ENCODE measurements at regions not wholly inside any gene's neighbourhood (a gene's known extent, or its start where the extent isn't known, plus 50 kb on each side); places are given as distances from the start of the nearest gene placed in this dataset.
A peak's percentile ranks its signal among the peaks of the same experiment; 100 is the strongest.

DNA sequence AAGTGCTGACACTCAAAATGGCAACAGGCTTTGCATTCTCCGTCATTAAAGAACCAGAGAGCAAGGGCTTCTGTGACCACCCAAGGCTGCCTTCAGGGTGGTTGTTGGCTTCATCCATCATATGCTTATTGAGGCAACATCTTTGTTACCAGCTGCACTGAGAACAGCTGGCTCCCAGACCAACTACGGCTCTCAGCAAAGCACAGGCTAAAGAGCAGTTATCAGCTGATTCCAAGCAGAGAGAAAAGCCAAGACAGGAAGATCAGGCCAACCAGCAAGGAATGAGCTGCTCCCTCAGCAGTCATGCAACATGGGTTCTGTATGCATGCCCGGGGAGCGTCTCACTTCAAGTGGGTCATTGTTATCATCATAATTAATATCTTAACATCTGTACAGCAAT is 358.9 kb downstream of the ACTL7B start:
- no peak for DNase-seq (ENCODE audit: low spot score)

DNA sequence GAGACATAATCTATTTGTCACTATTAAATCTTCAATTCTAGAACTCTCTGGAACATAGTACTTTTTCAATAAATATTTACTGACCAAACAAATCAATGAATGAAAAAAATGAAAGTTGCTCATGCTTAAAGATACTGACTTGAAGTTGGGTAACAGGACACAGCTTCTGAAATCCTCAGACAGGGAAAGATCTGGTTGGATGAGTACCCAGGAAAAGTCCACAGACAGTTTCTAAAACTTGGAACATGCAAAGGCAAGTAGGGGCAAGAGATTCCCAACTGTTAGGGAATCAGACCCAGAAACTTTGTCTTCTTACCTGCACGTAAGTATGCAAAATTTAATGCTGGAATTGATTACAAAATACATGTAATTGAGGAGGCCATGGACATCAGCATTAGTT is 366.2 kb downstream of the ACTL7B start:
- no peak for DNase-seq (ENCODE audit: low spot score)

DNA sequence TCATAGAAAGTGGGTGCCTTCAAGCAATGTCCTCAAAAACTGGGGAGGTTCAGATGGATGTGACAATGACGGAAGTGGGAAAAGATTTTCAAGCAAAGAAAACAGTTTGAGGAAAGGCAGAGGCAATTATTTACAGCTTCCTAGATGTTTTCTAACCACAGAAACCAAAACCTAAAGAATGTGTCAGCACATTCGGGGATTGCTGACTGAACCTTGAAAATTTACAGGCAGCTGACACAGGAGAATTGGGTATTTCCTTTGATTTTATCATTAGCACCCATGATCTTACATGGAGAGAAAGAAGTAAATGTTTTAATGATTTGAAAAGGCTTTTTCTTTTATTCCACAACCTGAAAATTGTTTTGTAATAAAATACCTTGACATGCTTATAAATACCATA is 369.0 kb downstream of the ACTL7B start:
- DNase-seq (ENCODE audit: low spot score): no peak

DNA sequence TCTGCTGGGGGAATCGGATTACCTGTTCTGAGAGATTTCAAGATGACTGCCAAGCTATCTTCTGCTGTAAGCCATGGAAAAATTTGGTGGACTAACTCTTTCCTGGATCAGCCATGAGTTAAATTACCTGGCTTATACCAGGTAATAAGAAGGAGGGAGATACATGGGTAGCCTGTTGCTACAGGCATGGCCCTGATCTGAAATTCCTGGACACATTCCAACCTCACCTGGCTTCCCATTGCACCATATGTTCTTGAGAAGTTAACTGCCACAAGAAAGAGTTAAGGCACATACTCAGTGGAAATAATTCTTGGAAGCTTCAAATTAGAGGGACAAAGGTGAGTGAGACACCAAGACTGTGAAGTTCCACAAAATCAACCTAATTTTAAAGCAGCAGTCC is 371.3 kb downstream of the ACTL7B start:
- DNase-seq (ENCODE audit: low spot score): no peak

DNA sequence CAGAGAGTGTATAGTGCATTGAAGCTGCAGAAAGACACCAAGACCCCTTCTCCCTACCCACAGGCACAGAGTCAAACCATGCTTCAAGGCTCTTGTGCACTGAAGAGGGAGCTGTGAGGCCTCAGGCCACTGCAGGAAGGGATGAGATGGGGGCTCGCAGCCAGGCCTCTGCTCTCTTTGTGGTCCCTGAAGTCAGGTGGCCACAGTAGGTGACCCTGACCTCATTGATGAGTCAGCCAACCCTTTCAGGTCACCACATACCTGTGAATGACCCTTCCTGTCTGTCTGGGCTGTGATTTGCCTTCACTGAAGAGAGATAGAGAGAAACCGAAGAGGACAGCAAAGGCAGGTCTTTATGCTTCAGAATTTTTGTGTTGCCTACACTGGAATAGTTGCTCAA is 372.1 kb downstream of the ACTL7B start:
- DNase-seq (ENCODE audit: low spot score): no peak

DNA sequence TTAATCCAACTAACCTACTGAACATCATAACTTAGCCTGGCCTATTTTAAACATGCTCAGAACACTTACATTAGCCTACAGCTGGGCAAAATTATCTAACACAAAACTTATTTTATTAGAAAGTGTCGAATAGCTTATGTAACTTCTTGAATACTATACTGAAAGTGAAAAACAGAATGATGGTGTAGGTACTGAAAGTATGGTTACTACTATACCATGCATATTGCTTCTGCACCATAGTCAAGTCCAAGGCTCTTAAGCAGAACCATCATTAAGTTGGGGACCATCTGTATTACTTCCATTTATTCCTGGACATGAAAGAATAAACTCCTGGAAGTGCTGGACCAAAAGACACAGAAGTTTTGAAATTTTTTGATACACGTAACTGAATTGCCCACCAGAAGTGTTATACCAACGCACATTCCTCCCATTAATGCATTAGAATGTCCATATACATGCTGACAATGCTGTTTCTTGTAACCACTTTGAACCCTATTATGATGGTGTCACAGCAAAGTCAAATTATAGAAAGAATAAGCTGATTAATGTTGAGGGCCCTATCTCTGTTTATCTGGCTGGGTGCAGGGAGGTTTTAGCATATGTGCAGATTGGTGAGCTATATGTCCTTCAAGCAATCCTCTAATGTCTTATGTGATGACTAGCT is 375.7 kb downstream of the ACTL7B start:
- no peak for DNase-seq (ENCODE audit: low spot score)

DNA sequence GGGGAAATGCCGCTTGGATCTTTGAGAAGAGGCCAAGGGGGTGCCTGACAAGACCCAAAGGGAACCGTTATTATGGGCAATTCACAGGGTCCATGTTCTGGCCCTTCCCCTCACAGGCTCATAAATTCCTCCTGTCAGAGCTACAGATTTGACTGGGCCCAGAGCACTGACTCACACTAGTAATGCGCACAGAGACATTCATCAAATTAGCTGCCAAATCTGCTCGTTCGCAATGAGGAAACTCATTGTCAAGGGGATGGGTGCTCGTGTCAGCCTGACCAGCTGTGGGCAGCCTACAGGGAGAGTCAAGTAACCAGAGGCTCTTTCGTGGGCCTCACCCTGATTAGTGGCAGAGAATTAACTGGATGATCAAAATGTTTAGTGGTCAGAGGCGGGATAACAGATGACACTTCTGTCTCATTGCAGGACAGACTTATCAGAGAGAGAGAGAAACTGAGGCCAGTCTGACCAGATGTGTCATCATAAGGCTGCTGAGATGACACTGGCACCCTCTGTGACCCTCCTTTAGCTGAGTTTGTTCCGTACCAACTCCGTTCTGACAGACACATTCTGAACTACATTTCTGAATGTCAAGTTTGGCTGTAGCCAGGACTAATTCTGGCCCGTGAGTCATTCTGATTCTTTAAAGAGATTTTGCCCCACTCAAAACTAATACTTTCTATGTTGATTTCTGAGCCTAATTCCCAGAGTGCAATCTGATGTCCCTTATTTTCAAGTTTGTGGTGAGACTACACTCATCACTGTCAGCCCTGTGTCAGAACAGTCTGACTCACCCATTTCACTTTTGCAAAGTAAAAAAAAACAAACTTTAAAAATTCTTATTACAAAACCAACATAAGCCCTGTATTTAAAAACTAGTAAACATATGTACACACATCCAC is 377.1 kb downstream of the ACTL7B start:
- DNase-seq (ENCODE audit: low spot score): peak; percentile 47

DNA sequence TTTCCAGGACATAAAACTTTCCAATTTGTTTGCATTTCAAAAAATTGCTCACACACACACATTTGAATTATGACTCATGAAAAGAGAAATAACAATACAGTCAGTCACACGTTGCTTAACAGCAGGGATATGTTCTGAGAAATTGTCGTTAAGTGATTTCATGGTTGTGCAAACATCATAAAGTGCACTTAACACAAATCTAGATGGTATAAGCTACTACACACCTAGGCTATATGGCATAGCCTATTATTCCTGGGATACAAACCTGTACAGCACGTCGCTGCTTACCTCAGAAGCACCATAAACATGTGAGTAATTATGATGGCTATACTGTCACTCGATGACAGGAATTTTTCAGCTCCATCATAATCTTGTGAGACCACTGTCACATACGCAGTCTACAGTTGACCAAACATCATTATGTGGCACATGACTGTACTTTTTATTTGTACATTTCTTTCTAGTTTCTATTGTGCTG is 378.2 kb downstream of the ACTL7B start:
- peak; percentile 78 for DNase-seq (ENCODE audit: low spot score)

DNA sequence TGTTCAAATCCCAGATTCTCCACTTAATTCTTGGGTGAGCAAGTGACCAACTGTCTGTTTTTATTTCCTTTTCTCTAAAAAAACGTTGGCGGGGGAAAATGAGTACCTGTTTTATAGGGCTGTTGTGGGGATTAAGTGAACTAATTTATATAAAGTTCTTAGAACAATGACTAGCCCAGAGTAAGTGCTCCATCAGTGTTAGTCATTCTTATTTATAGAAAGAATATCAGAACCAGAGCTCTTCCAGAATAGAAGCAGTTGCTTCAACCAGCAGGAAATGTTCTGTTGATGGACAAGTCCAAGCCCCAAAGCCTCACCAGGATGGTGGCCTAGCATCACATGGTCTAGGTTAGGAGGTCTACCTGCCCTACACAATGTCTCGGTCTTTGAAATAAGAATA is 379.2 kb downstream of the ACTL7B start:
- DNase-seq (ENCODE audit: low spot score): no peak

DNA sequence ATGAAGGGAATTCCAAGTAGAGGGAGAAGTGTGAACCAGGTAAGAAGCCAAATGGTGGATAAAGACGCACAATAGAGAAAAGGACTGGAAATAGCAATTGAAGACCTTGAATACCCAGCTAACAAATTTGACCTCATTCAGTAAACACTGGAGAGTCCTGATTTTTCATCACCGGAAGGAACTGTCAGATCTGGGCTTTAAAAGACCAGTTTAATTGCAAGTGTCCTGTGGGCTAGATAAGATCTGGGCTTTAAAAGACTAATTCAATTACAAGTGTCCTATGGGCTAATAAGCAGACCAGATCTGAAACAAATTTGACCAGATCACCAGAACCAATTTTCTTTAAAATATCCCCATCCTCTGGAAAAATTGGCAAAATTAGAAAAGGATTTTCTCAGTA is 380.0 kb downstream of the ACTL7B start:
- no peak for DNase-seq (ENCODE audit: low spot score)

DNA sequence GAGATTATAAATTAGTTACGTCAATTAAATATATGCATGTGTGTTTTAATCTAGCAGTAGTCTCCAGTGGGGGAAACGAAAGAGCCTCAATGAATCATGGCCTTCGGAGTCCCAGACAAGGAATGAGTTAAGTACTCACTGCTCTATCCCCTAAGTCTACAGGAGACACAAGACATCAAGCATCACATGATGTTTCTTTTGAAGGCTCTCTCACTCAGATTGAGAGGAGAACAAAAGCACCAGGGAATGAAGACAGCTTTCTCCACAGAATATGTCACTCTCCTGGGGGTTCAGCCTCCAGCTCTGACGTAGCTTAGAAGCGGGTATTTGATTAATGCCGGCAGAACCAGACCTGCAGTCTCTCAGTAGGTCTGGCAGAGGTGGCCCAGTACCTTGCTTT is 381.4 kb downstream of the ACTL7B start:
- DNase-seq (ENCODE audit: low spot score): no peak

DNA sequence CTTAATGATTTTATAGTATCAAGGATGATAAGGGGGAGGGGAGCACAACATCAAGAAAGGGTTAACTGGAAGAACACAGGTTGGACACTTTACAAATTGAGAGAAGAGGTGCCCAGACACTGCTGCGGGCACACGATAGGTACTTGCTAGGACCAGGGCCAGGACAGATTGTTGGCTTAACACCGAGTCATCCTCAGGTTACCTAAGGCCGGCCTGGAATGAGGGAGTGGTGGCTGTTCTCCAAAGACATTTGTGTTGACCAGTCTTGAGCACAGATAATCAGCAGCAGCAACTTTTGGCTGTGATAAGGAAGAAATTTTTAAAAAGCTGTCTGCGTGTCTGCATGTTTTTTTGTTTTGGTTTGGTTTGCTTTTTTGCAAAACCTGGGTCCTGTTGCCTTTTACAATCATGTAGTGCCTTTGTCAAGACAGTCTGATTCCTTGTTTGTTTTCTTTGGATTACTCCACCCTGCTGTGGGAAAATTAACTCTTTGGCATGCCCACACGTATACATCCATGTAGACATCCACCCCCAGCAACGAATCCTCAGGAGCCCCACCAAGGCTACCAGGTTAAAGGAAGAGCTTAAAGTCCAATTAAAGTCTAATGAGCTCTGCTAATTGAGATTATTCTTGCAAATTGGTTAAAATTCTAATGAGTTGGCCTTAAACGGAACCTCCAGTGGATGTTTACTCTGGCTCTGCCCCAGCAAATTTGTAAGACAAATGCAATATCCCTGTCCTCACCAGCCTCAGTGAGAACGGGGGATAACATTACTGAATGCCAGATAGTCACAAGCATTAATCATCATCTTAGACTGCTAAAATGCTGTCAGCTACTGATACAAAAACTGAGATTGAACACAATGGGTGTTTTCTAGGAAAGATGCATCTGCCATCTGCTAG is 382.3 kb downstream of the ACTL7B start:
- DNase-seq (ENCODE audit: low spot score): peak; percentile 67

DNA sequence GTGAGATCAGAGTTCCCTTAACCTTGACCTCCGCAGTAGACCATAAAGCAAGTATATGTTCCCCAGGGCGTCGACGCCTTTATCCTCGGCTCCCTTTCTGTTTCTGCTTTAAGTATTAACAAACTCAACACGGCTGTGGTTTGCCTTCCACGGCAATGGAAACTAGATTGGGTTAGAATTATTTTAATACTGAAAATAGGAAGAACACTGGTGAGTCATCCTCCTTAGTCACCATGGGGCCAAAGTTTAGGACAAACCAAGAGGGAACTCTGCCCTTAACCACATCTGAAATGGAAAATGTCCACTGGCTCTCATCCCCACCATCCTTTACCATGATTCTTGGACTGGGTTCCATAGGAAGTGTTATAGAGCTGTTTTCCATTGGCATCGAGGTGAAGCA is 386.1 kb downstream of the ACTL7B start:
- DNase-seq (ENCODE audit: low spot score): peak; percentile 41

DNA sequence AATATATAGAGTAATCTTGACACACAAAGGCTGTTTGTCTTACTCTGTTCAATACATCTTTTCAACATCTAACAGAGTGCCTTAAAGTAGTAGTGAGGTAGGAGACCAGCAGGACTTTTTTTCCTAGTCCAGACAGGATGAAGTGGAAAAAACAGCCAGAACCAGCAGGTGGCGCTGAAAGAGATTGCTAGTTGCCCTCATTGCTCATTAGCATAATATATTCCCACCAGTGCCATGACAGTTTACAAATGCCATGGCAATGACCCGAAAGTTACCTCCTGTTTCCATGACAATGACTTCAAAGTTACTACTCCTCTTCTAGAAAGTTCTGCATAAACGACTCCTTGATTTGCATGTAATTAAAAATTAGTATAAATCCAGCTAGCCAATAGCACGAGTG is 387.4 kb downstream of the ACTL7B start:
- no peak for DNase-seq (ENCODE audit: low spot score)

DNA sequence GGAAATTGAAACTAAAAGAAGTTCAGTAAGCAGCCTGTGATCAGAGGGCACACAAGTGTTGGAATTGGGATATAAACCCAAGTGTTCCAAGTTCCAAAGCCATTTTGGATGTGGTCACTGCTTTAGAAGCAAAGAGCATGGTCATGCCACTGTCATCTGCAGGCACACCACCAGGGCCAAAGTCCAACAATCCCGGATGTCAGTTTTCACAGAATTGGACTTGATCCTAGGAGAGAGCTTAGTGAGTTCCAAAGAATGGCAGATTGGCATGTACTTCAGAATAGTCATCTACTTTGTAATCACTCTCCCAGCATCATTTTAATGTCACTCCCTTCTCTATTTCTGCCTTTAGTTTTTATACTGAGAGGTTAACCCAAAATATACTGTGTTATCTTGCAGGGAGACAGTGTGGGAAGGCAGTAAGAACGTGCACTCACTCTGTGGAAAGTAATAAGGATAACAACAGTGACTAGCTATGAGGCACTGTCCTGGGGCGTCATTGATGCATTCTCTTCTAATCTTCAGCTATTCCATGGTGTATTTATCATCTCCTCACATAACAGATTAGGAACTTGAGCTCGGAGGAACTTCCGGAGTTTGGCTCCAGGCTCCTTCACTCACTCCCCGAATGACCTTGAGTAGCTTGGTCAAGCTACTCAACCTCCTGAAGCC is 388.0 kb downstream of the ACTL7B start:
- peak; percentile 60 for DNase-seq (ENCODE audit: low spot score)

DNA sequence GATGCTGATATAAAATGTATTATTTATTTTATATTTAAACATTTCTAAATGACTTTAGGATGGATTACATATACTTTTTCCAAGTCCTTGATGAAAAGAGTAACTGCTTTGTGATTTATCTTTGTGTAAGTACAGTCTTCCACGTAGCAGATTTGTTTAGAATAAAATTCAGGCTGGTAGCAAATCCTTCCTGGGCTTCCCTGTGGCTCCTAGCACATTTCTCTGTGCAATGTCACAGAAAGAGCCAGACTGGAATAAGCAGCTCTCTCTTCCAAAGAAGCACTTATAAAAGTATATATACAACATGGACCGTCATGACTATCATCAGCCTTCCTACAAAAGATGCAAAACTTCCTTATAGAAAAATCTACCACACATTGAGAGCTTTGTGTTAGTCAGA is 388.6 kb downstream of the ACTL7B start:
- DNase-seq (ENCODE audit: low spot score): no peak

DNA sequence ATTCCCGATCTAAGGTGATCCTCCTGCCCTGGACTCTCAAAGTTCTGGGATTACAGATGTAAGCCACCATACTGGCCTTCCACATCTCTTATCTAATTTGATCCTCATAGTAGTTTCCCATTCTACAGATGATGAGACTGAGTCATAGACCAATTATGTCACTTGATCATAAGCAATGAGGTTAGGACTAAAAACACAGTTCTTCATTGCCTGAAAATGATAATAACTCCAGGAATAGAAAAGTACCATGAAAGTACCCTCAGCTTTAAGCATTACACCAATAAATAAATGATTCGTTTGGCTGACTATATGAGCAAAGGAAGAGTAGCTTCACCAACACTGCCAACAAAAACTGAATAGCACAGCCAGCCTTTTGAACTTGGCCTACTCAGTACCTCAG is 389.5 kb downstream of the ACTL7B start:
- no peak for DNase-seq (ENCODE audit: low spot score)

DNA sequence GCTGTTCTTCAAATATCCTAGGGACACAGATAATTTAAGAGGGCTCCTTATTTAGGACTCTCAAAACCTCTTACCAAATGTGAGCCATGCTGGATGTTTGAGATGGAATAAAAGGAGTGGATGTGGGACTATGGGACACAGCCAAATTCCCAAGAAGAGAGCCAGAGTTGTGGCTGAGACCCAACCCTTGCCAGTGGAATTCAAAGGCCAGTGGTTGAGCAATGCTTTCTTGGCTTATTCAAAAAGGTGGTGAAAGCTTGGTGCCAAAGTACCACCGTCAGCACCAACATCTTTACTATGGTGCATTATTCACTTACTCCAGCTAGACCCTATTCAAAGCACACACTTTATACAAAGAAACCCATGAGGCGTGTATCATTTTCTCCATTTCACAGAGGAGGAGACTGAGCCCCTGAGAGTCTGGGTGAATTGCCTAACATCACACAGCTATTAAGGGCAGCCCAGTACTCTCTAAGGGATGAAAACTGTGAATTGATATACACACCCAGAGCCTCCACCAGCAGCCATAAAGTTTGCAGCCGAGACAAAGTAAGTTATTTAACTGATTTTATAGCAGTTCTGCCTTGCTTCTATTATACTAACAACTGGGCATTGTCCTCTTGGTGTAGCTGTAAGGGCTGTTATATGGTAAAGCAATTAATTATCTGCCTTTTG is 391.7 kb downstream of the ACTL7B start:
- no peak for DNase-seq (ENCODE audit: low spot score)

DNA sequence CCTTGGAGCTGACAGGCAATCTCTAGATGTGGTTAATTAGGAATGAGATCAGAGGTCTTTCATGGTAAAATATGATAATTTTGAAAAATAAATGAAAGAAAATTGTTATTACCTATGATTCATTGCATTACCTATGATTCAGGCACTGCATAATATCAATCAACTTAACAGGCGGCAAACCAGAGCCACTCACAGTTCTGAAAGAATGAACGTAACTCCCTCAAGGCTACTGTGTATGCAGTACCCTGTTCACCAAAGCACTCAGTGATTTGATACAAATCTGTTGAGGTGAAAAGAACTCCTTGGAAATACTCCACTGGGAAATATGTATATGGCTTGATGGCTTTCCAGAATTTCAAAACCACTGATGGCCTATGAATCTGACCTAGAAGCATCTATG is 398.9 kb downstream of the ACTL7B start:
- DNase-seq (ENCODE audit: low spot score): no peak

DNA sequence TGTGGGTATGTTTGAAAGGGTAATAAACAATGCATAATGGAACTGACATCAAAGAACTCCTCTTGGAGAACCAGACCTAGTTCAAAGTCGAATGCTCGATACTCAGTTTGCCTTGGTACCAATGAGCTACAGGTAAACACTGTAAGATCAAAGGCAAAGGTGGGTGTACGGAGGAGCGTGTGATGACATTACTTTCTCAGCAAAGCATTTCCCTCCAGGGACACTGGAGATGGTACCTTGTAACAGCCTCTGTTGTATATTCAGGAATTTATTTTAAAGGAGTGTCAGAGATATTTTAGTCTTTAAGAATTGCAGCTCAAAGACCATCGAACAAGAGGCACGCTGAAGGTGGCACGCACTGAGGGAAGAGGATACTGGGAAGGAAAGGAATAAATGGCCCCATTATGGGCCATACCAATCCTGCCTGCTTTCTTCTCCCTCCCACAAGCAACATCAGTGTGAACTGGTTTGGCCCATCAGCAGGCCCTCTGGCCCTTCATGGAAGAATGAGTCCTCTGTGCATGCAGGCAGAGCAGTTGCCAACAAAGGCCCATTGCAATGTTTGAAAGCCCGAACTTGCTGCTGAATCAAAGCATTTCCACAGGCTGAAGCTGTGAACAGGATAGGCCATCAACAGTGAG is 410.2 kb downstream of the ACTL7B start:
- no peak for DNase-seq (ENCODE audit: low spot score)
